ENCODE measurements at regions not wholly inside any gene's neighbourhood (a gene's known extent, or its start where the extent isn't known, plus 50 kb on each side); places are given as distances from the start of the nearest gene placed in this dataset.

GRCh38 chr6:20317430-20317829, 84.2 kb upstream of the E2F3 start:
- ATAC-seq: no peak
- no peaks in the 10 kb centered on the region for H4K20me1 ChIP-seq (ENCODE audit: insufficient read depth)
- no peak overlapping the region for H3K4me2 ChIP-seq (ENCODE audit: low read length)
- intact Hi-C loops (cut with micrococcal nuclease): no loop called here
- RAD21 ChIA-PET (ENCODE audit: low non-redundant PET in 1 of 2, low total read pairs in 2 of 2, uncharacterized antibody in 2 of 2, unreplicated experiment in 2 of 2): no interaction called here
- H3K27ac ChIP-seq (ENCODE audit: low read depth, low read length): no peak overlapping the region
- no peaks in the 10 kb centered on the region for H3K9me2 ChIP-seq (ENCODE audit: insufficient read depth)
- no peaks in the 10 kb centered on the region for H3K36me3 ChIP-seq (ENCODE audit: control insufficient read depth in 1 of 2, insufficient read depth in 2 of 2, low read length in 2 of 2)
- DNase-seq (ENCODE audit: low read depth, low spot score): no peak
- TF ChIP-seq SP1 (IDR thresholded peaks at IDR 0.05; ENCODE audit: low read depth): no peak
- TF ChIP-seq ZFX (IDR thresholded peaks at IDR 0.05): no peak
- no peak for TF ChIP-seq EZH2 (IDR thresholded peaks at IDR 0.05)
- TF ChIP-seq ZNF274 (IDR thresholded peaks at IDR 0.05; ENCODE audit: low read depth, low read length): no peak
- no peak for TF ChIP-seq SIN3A (IDR thresholded peaks at IDR 0.05; ENCODE audit: low read depth)
- no peak for TF ChIP-seq RAD21 (IDR thresholded peaks at IDR 0.05; ENCODE audit: low read depth)
- TF ChIP-seq TCF7L2 (IDR thresholded peaks at IDR 0.05; ENCODE audit: borderline replicate concordance, extremely low read depth, insufficient read depth, insufficient read length): no peak
- TF ChIP-seq CEBPB (IDR thresholded peaks at IDR 0.05; ENCODE audit: low read depth): no peak
- TF ChIP-seq FOSL1 (IDR thresholded peaks at IDR 0.05; ENCODE audit: low read depth): no peak
- TF ChIP-seq ELF1 (IDR thresholded peaks at IDR 0.05; ENCODE audit: borderline replicate concordance, low read depth): no peak
- no peak for TF ChIP-seq POLR2AphosphoS5 (IDR thresholded peaks at IDR 0.05; ENCODE audit: low read depth, low read length)
- no peak for TF ChIP-seq ZBTB33 (IDR thresholded peaks at IDR 0.05; ENCODE audit: extremely low read depth, insufficient replicate concordance, low read length)
- TF ChIP-seq MAX (IDR thresholded peaks at IDR 0.05): no peak
- H3K79me2 ChIP-seq (ENCODE audit: insufficient read depth, low read length): no peaks in the 10 kb centered on the region
- no peak overlapping the region for H3K4me3 ChIP-seq (replicated peaks in 1 of 2; ENCODE audit: low read depth in 1 of 2, low read length in 2 of 2)
- POLR2A ChIA-PET: no interaction called here
- H3K4me1 ChIP-seq (ENCODE audit: control insufficient read depth in 1 of 2, insufficient read depth in 2 of 2, low read length in 2 of 2): no peaks in the 10 kb centered on the region
- no peaks in the 10 kb centered on the region for H3K27me3 ChIP-seq (ENCODE audit: insufficient read depth, low read length)
- CTCF ChIA-PET: no interaction called here
- no peak overlapping the region for H3K9ac ChIP-seq (ENCODE audit: low read length)
- H3K9me3 ChIP-seq (ENCODE audit: control insufficient read depth in 1 of 2, insufficient read depth in 1 of 2, low read depth in 1 of 2, low read length in 2 of 2): no peaks in the 10 kb centered on the region
- no TSS peak for BruUV-seq (replicated peaks)
- H2AFZ ChIP-seq (ENCODE audit: low read depth, low read length, poor library complexity, severe bottlenecking): no peak overlapping the region
